ENCODE measurements at regions not wholly inside any gene's neighbourhood (a gene's known extent, or its start where the extent isn't known, plus 50 kb on each side); places are given as distances from the start of the nearest gene placed in this dataset.

DNA sequence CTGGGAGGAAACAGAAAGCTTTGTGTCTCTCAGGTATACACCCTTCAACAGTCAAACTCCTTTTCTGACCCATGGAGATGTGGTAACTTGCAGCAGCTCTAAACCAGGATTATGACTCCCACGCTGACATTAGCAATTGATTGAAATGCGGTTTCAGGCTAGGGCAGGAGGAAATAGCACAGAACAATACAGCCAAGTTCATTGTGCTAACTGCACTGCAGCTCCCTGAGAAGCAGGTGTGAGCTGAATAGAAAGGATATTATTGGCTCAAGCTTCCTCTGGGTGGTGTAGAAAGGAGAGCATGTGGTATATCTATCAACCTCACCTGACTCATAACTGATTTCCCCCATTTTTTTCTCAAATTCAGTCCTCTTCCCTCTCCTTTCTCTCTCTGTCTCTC is 612.3 kb upstream of the BTBD3 start:
- TF ChIP-seq, protein P1, sequence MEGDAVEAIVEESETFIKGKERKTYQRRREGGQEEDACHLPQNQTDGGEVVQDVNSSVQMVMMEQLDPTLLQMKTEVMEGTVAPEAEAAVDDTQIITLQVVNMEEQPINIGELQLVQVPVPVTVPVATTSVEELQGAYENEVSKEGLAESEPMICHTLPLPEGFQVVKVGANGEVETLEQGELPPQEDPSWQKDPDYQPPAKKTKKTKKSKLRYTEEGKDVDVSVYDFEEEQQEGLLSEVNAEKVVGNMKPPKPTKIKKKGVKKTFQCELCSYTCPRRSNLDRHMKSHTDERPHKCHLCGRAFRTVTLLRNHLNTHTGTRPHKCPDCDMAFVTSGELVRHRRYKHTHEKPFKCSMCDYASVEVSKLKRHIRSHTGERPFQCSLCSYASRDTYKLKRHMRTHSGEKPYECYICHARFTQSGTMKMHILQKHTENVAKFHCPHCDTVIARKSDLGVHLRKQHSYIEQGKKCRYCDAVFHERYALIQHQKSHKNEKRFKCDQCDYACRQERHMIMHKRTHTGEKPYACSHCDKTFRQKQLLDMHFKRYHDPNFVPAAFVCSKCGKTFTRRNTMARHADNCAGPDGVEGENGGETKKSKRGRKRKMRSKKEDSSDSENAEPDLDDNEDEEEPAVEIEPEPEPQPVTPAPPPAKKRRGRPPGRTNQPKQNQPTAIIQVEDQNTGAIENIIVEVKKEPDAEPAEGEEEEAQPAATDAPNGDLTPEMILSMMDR (IDR thresholded peaks at IDR 0.05; ENCODE audit: low read depth, low read length): no peak
- no peak for TF ChIP-seq EZH2phosphoT487 (IDR thresholded peaks at IDR 0.05; ENCODE audit: low read depth)

Measured in OCI-LY3 (cell line).